Caco-2 (cell line): ENCODE measurements at regions not wholly inside any gene's neighbourhood (a gene's known extent, or its start where the extent isn't known, plus 50 kb on each side); places are given as distances from the start of the nearest gene placed in this dataset.

ENCODE experiments used
- BruUV-seq: library from RNA; stranded (reverse); fragments of 400-500 nt; replicated peaks from 2 replicates; lab custom pipeline; 2021; lab: Mats Ljungman, UMichigan
- CTCF ChIA-PET: fragments of 300-600 bp; sonication (Branson Sonifier 250); formaldehyde crosslinking; loops from one replicate; lab custom pipeline; 2022; ENCODE audit warnings: antibody characterized with exemption; lab: Charles Lee
- POLR2A ChIA-PET: fragments of 300-600 bp; sonication (Branson Sonifier 250); formaldehyde crosslinking; loops from one replicate; lab custom pipeline; 2022; ENCODE audit warnings: antibody characterized with exemption; lab: Charles Lee
- DNase-seq, 2 experiments: peaks; one replicate each; pipeline versions ENCODE4 v3.0.0 to v3.0.0-alpha.2; 2020 to 2022
- H3K27me3 ChIP-seq: replicated peaks from 2 replicates; pipeline ENCODE4 v1.6.0; 2011; ENCODE audit warnings: low read length; ENCODE audit not compliant: control insufficient read depth, insufficient read depth
- H3K36me3 ChIP-seq: 2 replicates; pipeline ENCODE4 v1.5.1; 2011; ENCODE audit warnings: low read length; ENCODE audit not compliant: control insufficient read depth, insufficient read depth
- H3K4me1 ChIP-seq: fragments of 250-450 bp; sonication (Bioruptor Pico); 2 replicates; pipeline ENCODE4 v1.5.1; 2020; ENCODE audit warnings: mild to moderate bottlenecking
- H3K4me3 ChIP-seq: 2 replicates; pipeline ENCODE4 v1.5.1; 2011; ENCODE audit warnings: low read depth, mild to moderate bottlenecking, control low read depth, low read length
- H3K9me3 ChIP-seq: fragments of 250-450 bp; sonication (Bioruptor Pico); 2 replicates; pipeline ENCODE4 v1.5.1; 2020; ENCODE audit warnings: mild to moderate bottlenecking, moderate library complexity
- H3K27ac Mint-ChIP-seq: one replicate; pipeline ENCODE4 v1.8.0; 2022; ENCODE audit warnings: mixed read lengths; ENCODE audit not compliant: unreplicated experiment
- H3K27me3 Mint-ChIP-seq: one replicate; pipeline ENCODE4 v1.8.0; 2022; ENCODE audit warnings: mixed read lengths; ENCODE audit not compliant: insufficient read depth, unreplicated experiment
- H3K36me3 Mint-ChIP-seq: one replicate; pipeline ENCODE4 v1.8.0; 2022; ENCODE audit warnings: mild to moderate bottlenecking, mixed read lengths; ENCODE audit not compliant: insufficient read depth, unreplicated experiment
- H3K4me1 Mint-ChIP-seq: one replicate; pipeline ENCODE4 v1.8.0; 2022; ENCODE audit warnings: low read depth, mixed read lengths; ENCODE audit not compliant: unreplicated experiment
- H3K4me3 Mint-ChIP-seq: one replicate; pipeline ENCODE4 v1.8.0; 2022; ENCODE audit warnings: mild to moderate bottlenecking, moderate library complexity, mixed read lengths; ENCODE audit not compliant: unreplicated experiment
- H3K9me3 Mint-ChIP-seq: one replicate; pipeline ENCODE4 v1.8.0; 2022; ENCODE audit warnings: mixed read lengths; ENCODE audit not compliant: unreplicated experiment
- intact Hi-C: fragments of 100-400 bp; cut with micrococcal nuclease; formaldehyde crosslinking; loops from one replicate; pipeline ENCODE4 v1.10.0; 2022; ENCODE audit not compliant: unreplicated experiment
- TF ChIP-seq, protein P1 (sequence below), 2 experiments: fragments of 200-600 bp in 1 of 2; IDR thresholded peaks; 1 replicate in 1 of 2; 2 replicates in 1 of 2; pipeline versions ENCODE4 v1.5.1 to v1.8.0; 2011 to 2022; ENCODE audit warnings: antibody characterized with exemption in 1 of 2, control low read depth in 1 of 2, inconsistent platforms in 1 of 2, low read depth in 1 of 2, low read length in 1 of 2, mild to moderate bottlenecking in 1 of 2, moderate library complexity in 1 of 2; ENCODE audit not compliant: insufficient read depth in 1 of 2, severe bottlenecking in 1 of 2, unreplicated experiment in 1 of 2

DNA sequence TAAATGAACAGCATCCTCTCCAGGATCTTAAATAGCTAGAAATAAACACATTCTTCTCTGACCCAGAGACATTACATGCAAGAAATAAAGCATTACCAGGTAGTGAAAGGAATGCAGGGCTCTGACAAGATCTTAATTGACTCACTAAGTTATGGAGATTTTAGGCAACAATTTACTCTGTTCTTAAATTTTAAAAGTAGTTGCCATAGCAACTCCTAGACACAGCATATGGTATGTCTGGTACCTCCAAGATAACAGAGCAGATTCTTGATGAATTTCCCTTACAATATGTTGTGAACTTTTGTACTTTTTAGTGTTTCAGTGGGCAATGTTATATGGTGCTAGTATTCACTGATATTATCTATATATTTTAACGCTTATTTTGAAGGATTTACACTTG is 76.7 kb upstream of the G2E3 start:
- no peaks in the 10 kb centered on the region for H3K9me3 Mint-ChIP-seq
- DNase-seq: no peak
- POLR2A ChIA-PET: no interaction called here
- no peak overlapping the region for H3K4me3 Mint-ChIP-seq
- TF ChIP-seq, protein P1, sequence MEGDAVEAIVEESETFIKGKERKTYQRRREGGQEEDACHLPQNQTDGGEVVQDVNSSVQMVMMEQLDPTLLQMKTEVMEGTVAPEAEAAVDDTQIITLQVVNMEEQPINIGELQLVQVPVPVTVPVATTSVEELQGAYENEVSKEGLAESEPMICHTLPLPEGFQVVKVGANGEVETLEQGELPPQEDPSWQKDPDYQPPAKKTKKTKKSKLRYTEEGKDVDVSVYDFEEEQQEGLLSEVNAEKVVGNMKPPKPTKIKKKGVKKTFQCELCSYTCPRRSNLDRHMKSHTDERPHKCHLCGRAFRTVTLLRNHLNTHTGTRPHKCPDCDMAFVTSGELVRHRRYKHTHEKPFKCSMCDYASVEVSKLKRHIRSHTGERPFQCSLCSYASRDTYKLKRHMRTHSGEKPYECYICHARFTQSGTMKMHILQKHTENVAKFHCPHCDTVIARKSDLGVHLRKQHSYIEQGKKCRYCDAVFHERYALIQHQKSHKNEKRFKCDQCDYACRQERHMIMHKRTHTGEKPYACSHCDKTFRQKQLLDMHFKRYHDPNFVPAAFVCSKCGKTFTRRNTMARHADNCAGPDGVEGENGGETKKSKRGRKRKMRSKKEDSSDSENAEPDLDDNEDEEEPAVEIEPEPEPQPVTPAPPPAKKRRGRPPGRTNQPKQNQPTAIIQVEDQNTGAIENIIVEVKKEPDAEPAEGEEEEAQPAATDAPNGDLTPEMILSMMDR (IDR thresholded peaks at IDR 0.05; ENCODE audit: insufficient read depth in 1 of 2, low read depth in 1 of 2, low read length in 1 of 2, severe bottlenecking in 1 of 2, unreplicated experiment in 1 of 2): no peak
- intact Hi-C loops: no loop called here
- no peaks in the 10 kb centered on the region for H3K36me3 ChIP-seq
- no peaks in the 10 kb centered on the region for H3K27me3 ChIP-seq
- H3K4me3 ChIP-seq: no peak overlapping the region
- H3K27me3 Mint-ChIP-seq: peaks cover 3% of the 10 kb centered on the region
- no peaks in the 10 kb centered on the region for H3K4me1 Mint-ChIP-seq
- H3K36me3 Mint-ChIP-seq: no peaks in the 10 kb centered on the region
- CTCF ChIA-PET: no interaction called here
- H3K4me1 ChIP-seq: no peaks in the 10 kb centered on the region
- no TSS peak for BruUV-seq
- H3K27ac Mint-ChIP-seq: no peak overlapping the region
- H3K9me3 ChIP-seq: no peaks in the 10 kb centered on the region

DNA sequence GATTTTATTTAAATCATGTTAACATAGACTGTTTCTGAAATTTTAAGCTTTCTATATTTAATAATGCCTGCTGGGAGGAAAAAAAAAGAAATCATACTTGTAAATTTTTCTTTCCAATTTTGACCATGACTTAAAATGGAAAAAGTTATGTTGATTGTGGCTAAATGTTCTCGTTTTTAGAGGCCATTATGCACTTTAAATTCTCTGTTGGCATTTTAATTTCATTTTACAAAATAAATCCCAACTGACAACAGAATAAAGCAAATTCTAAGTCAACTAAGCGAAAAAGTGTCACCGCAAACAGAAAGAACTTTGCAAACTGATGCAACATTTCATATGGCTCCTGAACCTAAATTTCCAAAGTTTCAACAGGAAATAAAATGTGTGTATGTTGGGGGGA is 74.8 kb upstream of the G2E3 start:
- CTCF ChIA-PET: no interaction called here

DNA sequence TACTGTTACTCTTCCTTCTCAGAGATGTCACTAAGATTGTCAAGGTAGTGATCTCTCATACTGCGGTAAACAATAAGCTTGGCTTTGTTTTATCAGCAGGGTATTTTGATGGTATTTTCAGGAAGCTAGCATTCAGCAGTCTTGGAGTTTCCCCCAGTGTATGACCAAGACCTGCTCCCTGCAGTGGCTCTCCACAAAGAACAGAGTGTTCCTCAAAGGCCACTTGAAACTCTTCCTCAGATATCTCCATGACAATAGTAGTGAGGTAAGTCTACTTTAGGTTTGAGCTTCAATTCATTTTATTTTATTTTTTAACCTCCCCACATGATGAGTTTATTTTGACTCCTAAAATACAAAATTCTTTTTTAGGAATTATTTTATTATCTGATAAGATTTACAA is 74.0 kb upstream of the G2E3 start:
- H3K4me3 Mint-ChIP-seq: no peak overlapping the region
- no TSS peak for BruUV-seq
- POLR2A ChIA-PET: no interaction called here

More for the DNA sequence above, 74.8 kb upstream of the G2E3 start:
- no peak for DNase-seq
- H3K27me3 Mint-ChIP-seq: peaks cover 3% of the 10 kb centered on the region
- intact Hi-C loops: no loop called here
- no peaks in the 10 kb centered on the region for H3K9me3 Mint-ChIP-seq
- H3K36me3 Mint-ChIP-seq: no peaks in the 10 kb centered on the region
- Histone ChIP-seq H3K9me3 (no peaks in the 10 kb centered on the region), H3K36me3 (no peaks in the 10 kb centered on the region), H3K4me3 (no peak overlapping the region), H3K4me1 (no peaks in the 10 kb centered on the region), H3K27me3 (no peaks in the 10 kb centered on the region)
- H3K4me1 Mint-ChIP-seq: no peaks in the 10 kb centered on the region
- POLR2A ChIA-PET: no interaction called here
- BruUV-seq: no TSS peak
- TF ChIP-seq, protein P1 (IDR thresholded peaks at IDR 0.05; ENCODE audit: insufficient read depth in 1 of 2, low read depth in 1 of 2, low read length in 1 of 2, severe bottlenecking in 1 of 2, unreplicated experiment in 1 of 2): no peak
- H3K27ac Mint-ChIP-seq: no peak overlapping the region
- no peak overlapping the region for H3K4me3 Mint-ChIP-seq

More for the DNA sequence above, 74.0 kb upstream of the G2E3 start:
- DNase-seq: no peak
- no peaks in the 10 kb centered on the region for H3K9me3 Mint-ChIP-seq
- intact Hi-C loops: no loop called here
- H3K4me1 Mint-ChIP-seq: no peaks in the 10 kb centered on the region
- Histone ChIP-seq H3K27me3 (no peaks in the 10 kb centered on the region), H3K36me3 (no peaks in the 10 kb centered on the region), H3K4me1 (no peaks in the 10 kb centered on the region), H3K9me3 (no peaks in the 10 kb centered on the region), H3K4me3 (no peak overlapping the region)
- no peaks in the 10 kb centered on the region for H3K36me3 Mint-ChIP-seq
- CTCF ChIA-PET: no interaction called here
- H3K27ac Mint-ChIP-seq: no peak overlapping the region
- peaks cover 3% of the 10 kb centered on the region for H3K27me3 Mint-ChIP-seq
- TF ChIP-seq, protein P1 (IDR thresholded peaks at IDR 0.05; ENCODE audit: insufficient read depth in 1 of 2, low read depth in 1 of 2, low read length in 1 of 2, severe bottlenecking in 1 of 2, unreplicated experiment in 1 of 2): no peak
